ENCODE measurements at regions not wholly inside any gene's neighbourhood (a gene's known extent, or its start where the extent isn't known, plus 50 kb on each side); places are given as distances from the start of the nearest gene placed in this dataset.

DNA sequence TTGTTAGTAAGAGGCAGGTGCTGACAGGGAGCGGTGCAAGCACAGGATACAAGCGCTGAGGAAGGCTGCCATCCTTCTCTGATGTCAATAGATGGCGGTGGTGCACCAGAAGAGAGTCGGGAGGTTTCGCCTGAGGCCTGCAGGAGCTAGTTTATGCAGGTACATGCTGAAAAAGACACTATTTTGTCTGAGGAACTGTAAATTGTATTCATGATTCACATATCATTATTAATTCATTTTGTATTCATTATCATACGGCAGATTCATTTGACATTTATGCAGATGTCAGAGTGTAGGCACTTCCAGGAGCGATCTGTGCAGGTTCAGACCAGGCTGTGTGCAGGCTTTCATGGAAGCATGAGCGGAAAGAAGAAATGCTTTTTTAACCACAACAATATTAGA is 824.0 kb downstream of the STIM2 start:
- no peak for TF ChIP-seq SUZ12 (IDR thresholded peaks at IDR 0.05; ENCODE audit: extremely low read depth, insufficient read depth, insufficient read length)
- TF ChIP-seq YY1 (IDR thresholded peaks at IDR 0.05; ENCODE audit: insufficient read depth, insufficient read length) = no peak

Data from NT2/D1 (cell line).